Colonic mucosa (tissue), 4 donors: ENCODE measurements at regions not wholly inside any gene's neighbourhood (a gene's known extent, or its start where the extent isn't known, plus 50 kb on each side); places are given as distances from the start of the nearest gene placed in this dataset.

Experiments
- DNase-seq: peaks from one replicate; pipeline ENCODE4 v3.0.0-alpha.2; 2020
- H3K27ac ChIP-seq: fragments of 200-600 bp; one replicate; pipeline ENCODE4 v1.8.0; 2021
- H3K27me3 ChIP-seq: fragments of 200-600 bp; one replicate; pipeline ENCODE4 v1.8.0; 2021
- H3K36me3 ChIP-seq: fragments of 200-600 bp; one replicate; pipeline ENCODE4 v1.8.0; 2021
- H3K4me1 ChIP-seq: fragments of 200-600 bp; one replicate; pipeline ENCODE4 v1.8.0; 2021; ENCODE audit warnings: mild to moderate bottlenecking
- H3K4me3 ChIP-seq: fragments of 200-600 bp; one replicate; pipeline ENCODE4 v1.8.0; 2021
- H3K9ac ChIP-seq, 2 donors: one replicate each; pipeline ENCODE4 v1.7.0; 2013; ENCODE audit warnings: control low read depth in 2 of 2, low read depth in 2 of 2, low read length in 2 of 2
- H3K9me3 ChIP-seq: fragments of 200-600 bp; one replicate; pipeline ENCODE4 v1.8.0; 2021
- CTCF ChIP-seq: fragments of 200-600 bp; IDR thresholded peaks from one replicate; pipeline ENCODE4 v1.8.0; 2022; ENCODE audit warnings: antibody characterized with exemption, mild to moderate bottlenecking
- intact Hi-C: fragments of 100-400 bp; cut with DNase I; formaldehyde crosslinking; loops from one replicate; pipeline ENCODE4 v1.14.1; 2022
- donor health status: healthy.
- donor health status: DM: no; HTN: no; CAD: no.
- donor health status: DM: no; HTN: no; CAD: no.

GRCh38 chr20:43863821-43864544 lies 50.7 kb upstream of the TOX2 start:
- Histone ChIP-seq H3K27ac (no peak overlapping the region), H3K36me3 (no peaks in the 10 kb centered on the region), H3K9me3 (no peaks in the 10 kb centered on the region), H3K4me1 (no peaks in the 10 kb centered on the region), H3K27me3 (no peaks in the 10 kb centered on the region), H3K4me3 (no peak overlapping the region), H3K9ac (no peak overlapping the region)
- intact Hi-C loops, result no loop called here
- no peak for DNase-seq
- TF ChIP-seq CTCF, result no peak

DNA sequence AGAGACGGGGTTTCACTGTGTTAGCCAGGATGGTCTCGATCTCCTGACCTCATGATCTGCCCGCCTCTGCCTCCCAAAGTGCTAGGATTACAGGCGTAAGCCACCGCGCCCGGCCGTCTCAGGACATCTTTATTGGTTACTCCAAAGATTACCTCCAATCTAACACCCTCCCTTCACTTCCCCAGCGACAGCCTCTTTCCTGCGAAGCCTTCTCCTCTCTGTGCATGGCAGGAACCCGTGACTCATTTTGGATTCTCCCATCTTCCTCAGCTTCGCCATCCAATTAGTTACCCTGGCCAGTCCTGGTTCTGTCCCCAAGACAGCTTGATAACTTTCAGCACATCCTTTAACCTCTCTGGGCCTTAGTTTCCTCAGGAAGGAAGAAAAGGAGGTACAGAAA lies 51.3 kb upstream of the TOX2 start:
- H3K9ac ChIP-seq, result no peak overlapping the region
- no peak for TF ChIP-seq CTCF
- H3K4me1 ChIP-seq, result no peaks in the 10 kb centered on the region
- H3K27ac ChIP-seq, result no peak overlapping the region
- DNase-seq, result no peak
- H3K4me3 ChIP-seq, result no peak overlapping the region
- no peaks in the 10 kb centered on the region for H3K9me3 ChIP-seq
- H3K36me3 ChIP-seq, result no peaks in the 10 kb centered on the region
- intact Hi-C loops, result no loop called here
- H3K27me3 ChIP-seq, result no peaks in the 10 kb centered on the region

GRCh38 chr20:43862438-43862837 lies 52.2 kb upstream of the TOX2 start:
- Histone ChIP-seq H3K27ac (no peak overlapping the region), H3K36me3 (no peaks in the 10 kb centered on the region), H3K9ac (no peak overlapping the region), H3K9me3 (no peaks in the 10 kb centered on the region), H3K4me3 (no peak overlapping the region), H3K27me3 (no peaks in the 10 kb centered on the region), H3K4me1 (no peaks in the 10 kb centered on the region)
- TF ChIP-seq CTCF, result no peak
- intact Hi-C loops, result no loop called here
- DNase-seq, result no peak

DNA sequence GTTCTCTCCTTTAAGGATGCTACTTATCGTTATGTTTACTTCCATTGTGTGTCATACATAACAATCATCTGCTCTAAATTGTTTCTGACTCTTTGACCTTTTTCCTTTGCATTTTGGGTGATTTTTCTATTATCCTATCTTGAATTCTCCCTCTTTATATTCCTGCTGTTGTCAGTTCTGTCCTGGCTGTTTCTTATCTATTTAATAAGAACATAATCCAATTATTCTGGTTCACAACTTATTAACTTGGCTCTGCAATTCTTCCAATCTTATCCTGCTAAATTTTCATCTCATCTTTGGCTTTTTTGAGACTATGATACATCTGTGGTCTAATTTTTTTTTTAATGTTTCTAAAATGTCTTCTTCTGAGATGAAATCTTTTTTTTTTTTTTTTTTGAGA lies 54.7 kb upstream of the TOX2 start:
- H3K4me3 ChIP-seq, result no peak overlapping the region
- no peaks in the 10 kb centered on the region for H3K27me3 ChIP-seq
- H3K9me3 ChIP-seq, result no peaks in the 10 kb centered on the region
- H3K36me3 ChIP-seq, result no peaks in the 10 kb centered on the region
- H3K4me1 ChIP-seq, result no peaks in the 10 kb centered on the region
- H3K27ac ChIP-seq, result no peak overlapping the region
- H3K9ac ChIP-seq, result no peak overlapping the region
- DNase-seq, result no peak
- intact Hi-C loops, result no loop called here
- no peak for TF ChIP-seq CTCF

DNA sequence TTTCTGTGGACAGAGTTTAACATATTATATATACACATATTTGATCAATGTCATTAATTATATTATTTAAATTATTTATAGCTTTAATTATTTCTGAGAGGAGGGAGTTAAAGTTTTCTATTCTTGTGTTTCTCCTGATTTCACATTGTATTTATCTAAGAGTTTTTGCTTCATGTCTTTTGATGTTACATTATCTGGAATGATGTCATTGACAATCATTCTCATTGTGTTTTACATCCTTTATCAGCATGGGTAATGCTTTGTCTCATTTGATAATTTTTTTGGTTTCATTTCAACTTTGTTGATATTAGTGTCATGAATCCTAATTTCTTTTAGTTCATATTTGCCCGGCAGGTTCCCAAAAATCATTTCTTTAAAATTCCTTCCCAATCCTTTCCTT lies 56.7 kb upstream of the TOX2 start:
- Histone ChIP-seq H3K36me3 (no peaks in the 10 kb centered on the region), H3K4me1 (no peaks in the 10 kb centered on the region), H3K27me3 (no peaks in the 10 kb centered on the region), H3K9ac (no peak overlapping the region), H3K27ac (no peak overlapping the region), H3K9me3 (no peaks in the 10 kb centered on the region), H3K4me3 (no peak overlapping the region)
- DNase-seq, result no peak
- TF ChIP-seq CTCF, result no peak
- intact Hi-C loops, result no loop called here
